Epithelial cell of proximal tubule (primary cell): ENCODE measurements at regions not wholly inside any gene's neighbourhood (a gene's known extent, or its start where the extent isn't known, plus 50 kb on each side); places are given as distances from the start of the nearest gene placed in this dataset.

Source experiments
- DNase-seq: peaks from one replicate; pipeline ENCODE4 v3.0.0-alpha.2; 2011; ENCODE audit warnings: low read depth
- H3K4me3 ChIP-seq: 2 replicates; pipeline ENCODE4 v1.5.1; 2011; ENCODE audit warnings: low read depth, mild to moderate bottlenecking, low read length
- CTCF ChIP-seq: conservative IDR thresholded peaks from 2 replicates; pipeline ENCODE4 v1.5.1; 2012; ENCODE audit warnings: low read depth, mild to moderate bottlenecking, low read length

- no peak for DNase-seq
- TF ChIP-seq CTCF, result no peak
- no peak overlapping the region for H3K4me3 ChIP-seq
Observed at GRCh38 chrX:124619710-124620109, 273.3 kb downstream of the SH2D1A start.

GRCh38 chrX:124634363-124634762, 288.0 kb downstream of the SH2D1A start:
- DNase-seq, result no peak
- H3K4me3 ChIP-seq, result no peak overlapping the region
- TF ChIP-seq CTCF, result no peak

GRCh38 chrX:124641737-124642491, 295.6 kb downstream of the SH2D1A start:
- no peak for TF ChIP-seq CTCF
- no peak overlapping the region for H3K4me3 ChIP-seq
- no peak for DNase-seq

- no peak for DNase-seq
- H3K4me3 ChIP-seq, result no peak overlapping the region
- no peak for TF ChIP-seq CTCF
Observed at GRCh38 chrX:124646403-124646802, 300.0 kb downstream of the SH2D1A start.

- DNase-seq, result no peak
- TF ChIP-seq CTCF, result no peak
- no peak overlapping the region for H3K4me3 ChIP-seq
Observed at GRCh38 chrX:124651031-124651430, 304.7 kb downstream of the SH2D1A start.

- no peak for TF ChIP-seq CTCF
- no peak for DNase-seq
- H3K4me3 ChIP-seq, result no peak overlapping the region
Observed at GRCh38 chrX:124665621-124666400, 319.4 kb downstream of the SH2D1A start.
